Ectodermal cell (in vitro differentiated cells): ENCODE measurements at regions not wholly inside any gene's neighbourhood (a gene's known extent, or its start where the extent isn't known, plus 50 kb on each side); places are given as distances from the start of the nearest gene placed in this dataset.
A peak's percentile ranks its signal among the peaks of the same experiment; 100 is the strongest.

Experiments used
- H3K27ac ChIP-seq: 2 replicates; pipeline ENCODE4 v1.7.0; 2013; ENCODE audit warnings: mild to moderate bottlenecking, low read depth, low read length; ENCODE audit not compliant: insufficient read depth, poor library complexity, severe bottlenecking
- H3K27me3 ChIP-seq: 2 replicates; pipeline ENCODE4 v1.7.0; 2013; ENCODE audit warnings: mild to moderate bottlenecking, low read length; ENCODE audit not compliant: insufficient read depth, control insufficient read depth, poor library complexity, severe bottlenecking
- H3K36me3 ChIP-seq: one replicate; pipeline ENCODE4 v1.7.0; 2013; ENCODE audit warnings: low read length; ENCODE audit not compliant: control insufficient read depth, insufficient read depth
- H3K4me1 ChIP-seq: one replicate; pipeline ENCODE4 v1.7.0; 2013; ENCODE audit warnings: low read length; ENCODE audit not compliant: control insufficient read depth, insufficient read depth
- H3K4me3 ChIP-seq: 2 replicates; pipeline ENCODE4 v1.7.0; 2013; ENCODE audit warnings: low read depth, low read length, control low read depth; ENCODE audit not compliant: insufficient read depth
- H3K9me3 ChIP-seq: 2 replicates; pipeline ENCODE4 v1.7.0; 2013; ENCODE audit warnings: mild to moderate bottlenecking, low read length, moderate library complexity; ENCODE audit not compliant: control insufficient read depth
- WGBS, 2 experiments: methylation state at CpG; one replicate each; pipeline ENCODE4 v1.1.7; 2013; ENCODE audit warnings: missing lambda C conversion rate in 2 of 2; 5-methylcytosine and 5-hydroxymethylcytosine counted together

- H3K36me3 ChIP-seq = no peaks in the 10 kb centered on the region
- peak overlapping the region; percentile 51 for H3K4me3 ChIP-seq
- peak overlapping the region; percentile 90 for H3K27ac ChIP-seq
- no peaks in the 10 kb centered on the region for H3K4me1 ChIP-seq
- no peaks in the 10 kb centered on the region for H3K27me3 ChIP-seq
- WGBS, 2 experiments = 0% methylated on average over 64 to 68 of the region's 76 CpGs
- H3K9me3 ChIP-seq = no peaks in the 10 kb centered on the region
Observed at GRCh38 chr2:58428096-58429013, 187.2 kb upstream of the FANCL start.

GRCh38 chr2:58427572-58428095 lies 186.5 kb upstream of the FANCL start:
- H3K36me3 ChIP-seq = no peaks in the 10 kb centered on the region
- H3K27ac ChIP-seq = peak overlapping the region; percentile 90
- no peaks in the 10 kb centered on the region for H3K9me3 ChIP-seq
- WGBS, 2 experiments = 1 to 2% methylated on average over 24 to 28 of the region's 28 CpGs
- H3K4me1 ChIP-seq = no peaks in the 10 kb centered on the region
- peak overlapping the region; percentile 51 for H3K4me3 ChIP-seq
- H3K27me3 ChIP-seq = no peaks in the 10 kb centered on the region

- H3K36me3 ChIP-seq = no peaks in the 10 kb centered on the region
Observed at GRCh38 chr2:58425368-58425767, 184.2 kb upstream of the FANCL start.

GRCh38 chr2:58419983-58420382 lies 178.9 kb upstream of the FANCL start:
- Histone ChIP-seq H3K4me3 (no peak overlapping the region), H3K36me3 (no peaks in the 10 kb centered on the region), H3K4me1 (no peaks in the 10 kb centered on the region), H3K9me3 (no peaks in the 10 kb centered on the region), H3K27me3 (no peaks in the 10 kb centered on the region), H3K27ac (no peak overlapping the region)
- 93 to 94% methylated on average over 2 of the region's 2 CpGs for WGBS, 2 experiments

More at GRCh38 chr2:58425368-58425767, 184.2 kb upstream of the FANCL start:
- Histone ChIP-seq H3K9me3 (no peaks in the 10 kb centered on the region), H3K4me3 (no peak overlapping the region), H3K4me1 (no peaks in the 10 kb centered on the region), H3K27me3 (no peaks in the 10 kb centered on the region), H3K27ac (no peak overlapping the region)
- 92 to 100% methylated on average over 1 of the region's 1 CpG for WGBS, 2 experiments

DNA sequence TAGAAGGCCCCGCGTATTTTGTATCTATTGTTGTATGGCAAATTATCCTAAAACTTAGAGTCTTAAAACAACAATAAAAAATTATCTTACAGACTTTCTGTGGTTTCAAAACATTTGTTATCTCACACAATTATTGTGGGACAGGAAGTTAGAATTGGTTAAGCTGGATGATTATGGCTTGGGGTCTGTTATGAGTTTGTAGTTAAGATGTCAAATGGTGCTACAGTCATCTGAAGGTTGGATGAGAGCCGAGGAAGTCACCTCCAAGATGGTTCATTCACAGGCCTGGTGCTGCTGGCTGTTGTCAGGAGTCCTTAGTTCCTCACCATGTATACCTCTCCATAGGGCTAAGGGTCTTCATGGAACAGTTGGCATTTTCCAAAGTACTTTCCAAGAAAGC lies 175.6 kb upstream of the FANCL start:
- Histone ChIP-seq H3K27ac (no peak overlapping the region), H3K27me3 (no peaks in the 10 kb centered on the region), H3K4me3 (no peak overlapping the region), H3K4me1 (no peaks in the 10 kb centered on the region), H3K36me3 (no peaks in the 10 kb centered on the region), H3K9me3 (no peaks in the 10 kb centered on the region)
- WGBS, 2 experiments = 93 to 98% methylated on average over 1 to 3 of the region's 3 CpGs

GRCh38 chr2:58414506-58414905 lies 173.4 kb upstream of the FANCL start:
- WGBS, 2 experiments = 100% methylated on average over 2 of the region's 2 CpGs; no CpG with 5 or more reads in 1 of the 2 experiments
- Histone ChIP-seq H3K9me3 (no peaks in the 10 kb centered on the region), H3K27me3 (no peaks in the 10 kb centered on the region), H3K4me3 (no peak overlapping the region), H3K36me3 (no peaks in the 10 kb centered on the region), H3K27ac (no peak overlapping the region), H3K4me1 (no peaks in the 10 kb centered on the region)

DNA sequence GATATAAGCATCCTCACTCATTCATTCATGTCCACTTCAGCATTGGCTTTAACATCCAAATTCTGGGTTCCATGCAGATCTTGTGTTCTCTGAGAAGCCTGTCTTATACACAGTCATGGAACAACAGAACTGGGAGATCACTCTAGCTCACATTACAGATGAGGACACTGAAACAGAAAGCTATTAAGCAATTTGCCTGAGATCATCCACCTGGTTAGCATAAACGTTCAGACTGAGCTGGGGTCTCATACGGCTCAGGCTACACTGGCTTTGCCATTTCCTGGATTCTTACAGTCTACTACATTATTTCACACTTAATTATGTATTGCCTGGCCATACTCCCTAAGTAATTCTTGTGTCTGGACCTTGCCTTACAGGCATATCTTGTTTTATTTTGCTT lies 169.4 kb upstream of the FANCL start:
- Histone ChIP-seq H3K27ac (no peak overlapping the region), H3K4me3 (no peak overlapping the region), H3K9me3 (no peaks in the 10 kb centered on the region), H3K27me3 (no peaks in the 10 kb centered on the region), H3K36me3 (no peaks in the 10 kb centered on the region), H3K4me1 (no peaks in the 10 kb centered on the region)
- WGBS, 2 experiments = 93% methylated on average over 2 of the region's 2 CpGs

- no peaks in the 10 kb centered on the region for H3K36me3 ChIP-seq
- H3K4me3 ChIP-seq = no peak overlapping the region
- no peak overlapping the region for H3K27ac ChIP-seq
- H3K27me3 ChIP-seq = no peaks in the 10 kb centered on the region
- no peaks in the 10 kb centered on the region for H3K4me1 ChIP-seq
- no peaks in the 10 kb centered on the region for H3K9me3 ChIP-seq
- WGBS, 2 experiments = 91 to 93% methylated on average over 4 of the region's 4 CpGs
Observed at GRCh38 chr2:58407487-58407886, 166.4 kb upstream of the FANCL start.

GRCh38 chr2:58405341-58405740 lies 164.2 kb upstream of the FANCL start:
- Histone ChIP-seq H3K36me3 (no peaks in the 10 kb centered on the region), H3K27me3 (no peaks in the 10 kb centered on the region), H3K9me3 (no peaks in the 10 kb centered on the region), H3K4me1 (no peaks in the 10 kb centered on the region), H3K27ac (no peak overlapping the region), H3K4me3 (no peak overlapping the region)
- WGBS, 2 experiments = 67 to 100% methylated on average over 1 of the region's 1 CpG

DNA sequence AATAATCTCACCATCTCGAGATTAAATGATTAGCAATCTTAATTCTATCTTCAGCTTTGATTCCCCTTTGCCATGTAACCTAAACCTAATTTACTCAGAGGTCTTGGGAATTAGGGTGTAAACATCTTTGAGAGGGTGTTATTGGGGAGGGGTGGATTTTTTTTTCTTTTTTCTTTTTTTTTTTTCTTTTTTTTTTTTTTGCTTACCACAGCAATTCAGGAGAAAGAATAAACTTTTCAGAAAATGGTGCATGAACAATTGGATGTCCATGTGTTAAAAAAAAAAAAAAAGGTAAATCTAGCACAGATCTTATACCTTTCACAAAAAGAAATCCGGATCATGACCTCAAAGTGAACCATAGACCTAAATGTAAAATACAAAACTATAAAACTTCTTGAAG lies 160.8 kb upstream of the FANCL start:
- no peak overlapping the region for H3K4me3 ChIP-seq
- no peaks in the 10 kb centered on the region for H3K27me3 ChIP-seq
- no peaks in the 10 kb centered on the region for H3K4me1 ChIP-seq
- H3K9me3 ChIP-seq = no peaks in the 10 kb centered on the region
- H3K27ac ChIP-seq = no peak overlapping the region
- no peaks in the 10 kb centered on the region for H3K36me3 ChIP-seq
- 100% methylated on average over 1 of the region's 2 CpGs; no CpG with 5 or more reads in 1 of the 2 experiments for WGBS, 2 experiments
